ENCODE measurements at regions not wholly inside any gene's neighbourhood (a gene's known extent, or its start where the extent isn't known, plus 50 kb on each side); places are given as distances from the start of the nearest gene placed in this dataset.

DNA sequence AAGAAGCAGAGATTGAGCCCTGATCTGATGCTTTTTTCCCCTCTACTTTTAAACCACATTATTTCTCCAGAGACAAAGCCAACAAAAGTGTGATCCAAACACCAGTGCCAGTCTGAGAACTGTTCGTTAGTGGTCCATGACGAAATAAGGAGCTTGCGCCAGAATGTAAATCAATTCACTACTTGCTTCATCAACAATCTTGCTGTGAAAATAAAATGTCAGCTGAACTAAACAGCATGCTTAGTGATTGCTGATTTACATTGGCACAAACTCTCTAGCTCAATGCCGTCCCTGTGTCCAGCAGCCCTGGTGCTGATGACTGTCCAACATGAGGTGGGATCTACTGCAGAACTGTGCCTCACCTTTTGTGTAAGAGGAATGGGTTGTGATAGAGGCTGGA lies 71.3 kb downstream of the SOX3 start (continued):
- TF ChIP-seq, protein P1, sequence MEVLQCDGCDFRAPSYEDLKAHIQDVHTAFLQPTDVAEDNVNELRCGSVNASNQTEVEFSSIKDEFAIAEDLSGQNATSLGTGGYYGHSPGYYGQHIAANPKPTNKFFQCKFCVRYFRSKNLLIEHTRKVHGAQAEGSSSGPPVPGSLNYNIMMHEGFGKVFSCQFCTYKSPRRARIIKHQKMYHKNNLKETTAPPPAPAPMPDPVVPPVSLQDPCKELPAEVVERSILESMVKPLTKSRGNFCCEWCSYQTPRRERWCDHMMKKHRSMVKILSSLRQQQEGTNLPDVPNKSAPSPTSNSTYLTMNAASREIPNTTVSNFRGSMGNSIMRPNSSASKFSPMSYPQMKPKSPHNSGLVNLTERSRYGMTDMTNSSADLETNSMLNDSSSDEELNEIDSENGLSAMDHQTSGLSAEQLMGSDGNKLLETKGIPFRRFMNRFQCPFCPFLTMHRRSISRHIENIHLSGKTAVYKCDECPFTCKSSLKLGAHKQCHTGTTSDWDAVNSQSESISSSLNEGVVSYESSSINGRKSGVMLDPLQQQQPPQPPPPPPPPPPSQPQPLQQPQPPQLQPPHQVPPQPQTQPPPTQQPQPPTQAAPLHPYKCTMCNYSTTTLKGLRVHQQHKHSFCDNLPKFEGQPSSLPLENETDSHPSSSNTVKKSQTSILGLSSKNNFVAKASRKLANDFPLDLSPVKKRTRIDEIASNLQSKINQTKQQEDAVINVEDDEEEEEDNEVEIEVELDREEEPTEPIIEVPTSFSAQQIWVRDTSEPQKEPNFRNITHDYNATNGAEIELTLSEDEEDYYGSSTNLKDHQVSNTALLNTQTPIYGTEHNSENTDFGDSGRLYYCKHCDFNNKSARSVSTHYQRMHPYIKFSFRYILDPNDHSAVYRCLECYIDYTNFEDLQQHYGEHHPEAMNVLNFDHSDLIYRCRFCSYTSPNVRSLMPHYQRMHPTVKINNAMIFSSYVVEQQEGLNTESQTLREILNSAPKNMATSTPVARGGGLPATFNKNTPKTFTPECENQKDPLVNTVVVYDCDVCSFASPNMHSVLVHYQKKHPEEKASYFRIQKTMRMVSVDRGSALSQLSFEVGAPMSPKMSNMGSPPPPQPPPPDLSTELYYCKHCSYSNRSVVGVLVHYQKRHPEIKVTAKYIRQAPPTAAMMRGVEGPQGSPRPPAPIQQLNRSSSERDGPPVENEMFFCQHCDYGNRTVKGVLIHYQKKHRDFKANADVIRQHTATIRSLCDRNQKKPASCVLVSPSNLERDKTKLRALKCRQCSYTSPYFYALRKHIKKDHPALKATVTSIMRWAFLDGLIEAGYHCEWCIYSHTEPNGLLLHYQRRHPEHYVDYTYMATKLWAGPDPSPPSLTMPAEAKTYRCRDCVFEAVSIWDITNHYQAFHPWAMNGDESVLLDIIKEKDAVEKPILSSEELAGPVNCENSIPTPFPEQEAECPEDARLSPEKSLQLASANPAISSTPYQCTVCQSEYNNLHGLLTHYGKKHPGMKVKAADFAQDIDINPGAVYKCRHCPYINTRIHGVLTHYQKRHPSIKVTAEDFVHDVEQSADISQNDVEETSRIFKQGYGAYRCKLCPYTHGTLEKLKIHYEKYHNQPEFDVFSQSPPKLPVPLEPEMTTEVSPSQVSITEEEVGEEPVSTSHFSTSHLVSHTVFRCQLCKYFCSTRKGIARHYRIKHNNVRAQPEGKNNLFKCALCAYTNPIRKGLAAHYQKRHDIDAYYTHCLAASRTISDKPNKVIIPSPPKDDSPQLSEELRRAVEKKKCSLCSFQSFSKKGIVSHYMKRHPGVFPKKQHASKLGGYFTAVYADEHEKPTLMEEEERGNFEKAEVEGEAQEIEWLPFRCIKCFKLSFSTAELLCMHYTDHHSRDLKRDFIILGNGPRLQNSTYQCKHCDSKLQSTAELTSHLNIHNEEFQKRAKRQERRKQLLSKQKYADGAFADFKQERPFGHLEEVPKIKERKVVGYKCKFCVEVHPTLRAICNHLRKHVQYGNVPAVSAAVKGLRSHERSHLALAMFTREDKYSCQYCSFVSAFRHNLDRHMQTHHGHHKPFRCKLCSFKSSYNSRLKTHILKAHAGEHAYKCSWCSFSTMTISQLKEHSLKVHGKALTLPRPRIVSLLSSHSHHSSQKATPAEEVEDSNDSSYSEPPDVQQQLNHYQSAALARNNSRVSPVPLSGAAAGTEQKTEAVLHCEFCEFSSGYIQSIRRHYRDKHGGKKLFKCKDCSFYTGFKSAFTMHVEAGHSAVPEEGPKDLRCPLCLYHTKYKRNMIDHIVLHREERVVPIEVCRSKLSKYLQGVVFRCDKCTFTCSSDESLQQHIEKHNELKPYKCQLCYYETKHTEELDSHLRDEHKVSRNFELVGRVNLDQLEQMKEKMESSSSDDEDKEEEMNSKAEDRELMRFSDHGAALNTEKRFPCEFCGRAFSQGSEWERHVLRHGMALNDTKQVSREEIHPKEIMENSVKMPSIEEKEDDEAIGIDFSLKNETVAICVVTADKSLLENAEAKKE (CRISPR knock-in tag; IDR thresholded peaks at IDR 0.05), result no peak
- TF ChIP-seq ZNF114 (CRISPR knock-in tag; IDR thresholded peaks at IDR 0.05) (no peak), ZNF331 (CRISPR knock-in tag; IDR thresholded peaks at IDR 0.05; ENCODE audit: low read depth) (no peak), STAT1 (IDR thresholded peaks at IDR 0.05; ENCODE audit: unreplicated experiment) (no peak), EZH2 (IDR thresholded peaks at IDR 0.05; ENCODE audit: low read depth, unreplicated experiment) (no peak), EZH2phosphoT487 (IDR thresholded peaks at IDR 0.05; ENCODE audit: unreplicated experiment) (no peak)
- TF ChIP-seq, protein P2, sequence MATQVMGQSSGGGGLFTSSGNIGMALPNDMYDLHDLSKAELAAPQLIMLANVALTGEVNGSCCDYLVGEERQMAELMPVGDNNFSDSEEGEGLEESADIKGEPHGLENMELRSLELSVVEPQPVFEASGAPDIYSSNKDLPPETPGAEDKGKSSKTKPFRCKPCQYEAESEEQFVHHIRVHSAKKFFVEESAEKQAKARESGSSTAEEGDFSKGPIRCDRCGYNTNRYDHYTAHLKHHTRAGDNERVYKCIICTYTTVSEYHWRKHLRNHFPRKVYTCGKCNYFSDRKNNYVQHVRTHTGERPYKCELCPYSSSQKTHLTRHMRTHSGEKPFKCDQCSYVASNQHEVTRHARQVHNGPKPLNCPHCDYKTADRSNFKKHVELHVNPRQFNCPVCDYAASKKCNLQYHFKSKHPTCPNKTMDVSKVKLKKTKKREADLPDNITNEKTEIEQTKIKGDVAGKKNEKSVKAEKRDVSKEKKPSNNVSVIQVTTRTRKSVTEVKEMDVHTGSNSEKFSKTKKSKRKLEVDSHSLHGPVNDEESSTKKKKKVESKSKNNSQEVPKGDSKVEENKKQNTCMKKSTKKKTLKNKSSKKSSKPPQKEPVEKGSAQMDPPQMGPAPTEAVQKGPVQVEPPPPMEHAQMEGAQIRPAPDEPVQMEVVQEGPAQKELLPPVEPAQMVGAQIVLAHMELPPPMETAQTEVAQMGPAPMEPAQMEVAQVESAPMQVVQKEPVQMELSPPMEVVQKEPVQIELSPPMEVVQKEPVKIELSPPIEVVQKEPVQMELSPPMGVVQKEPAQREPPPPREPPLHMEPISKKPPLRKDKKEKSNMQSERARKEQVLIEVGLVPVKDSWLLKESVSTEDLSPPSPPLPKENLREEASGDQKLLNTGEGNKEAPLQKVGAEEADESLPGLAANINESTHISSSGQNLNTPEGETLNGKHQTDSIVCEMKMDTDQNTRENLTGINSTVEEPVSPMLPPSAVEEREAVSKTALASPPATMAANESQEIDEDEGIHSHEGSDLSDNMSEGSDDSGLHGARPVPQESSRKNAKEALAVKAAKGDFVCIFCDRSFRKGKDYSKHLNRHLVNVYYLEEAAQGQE (IDR thresholded peaks at IDR 0.05; ENCODE audit: unreplicated experiment), result no peak

Data from GM23338 (cell line).